ENCODE measurements at regions not wholly inside any gene's neighbourhood (a gene's known extent, or its start where the extent isn't known, plus 50 kb on each side); places are given as distances from the start of the nearest gene placed in this dataset.
A peak's percentile ranks its signal among the peaks of the same experiment; 100 is the strongest.

DNA sequence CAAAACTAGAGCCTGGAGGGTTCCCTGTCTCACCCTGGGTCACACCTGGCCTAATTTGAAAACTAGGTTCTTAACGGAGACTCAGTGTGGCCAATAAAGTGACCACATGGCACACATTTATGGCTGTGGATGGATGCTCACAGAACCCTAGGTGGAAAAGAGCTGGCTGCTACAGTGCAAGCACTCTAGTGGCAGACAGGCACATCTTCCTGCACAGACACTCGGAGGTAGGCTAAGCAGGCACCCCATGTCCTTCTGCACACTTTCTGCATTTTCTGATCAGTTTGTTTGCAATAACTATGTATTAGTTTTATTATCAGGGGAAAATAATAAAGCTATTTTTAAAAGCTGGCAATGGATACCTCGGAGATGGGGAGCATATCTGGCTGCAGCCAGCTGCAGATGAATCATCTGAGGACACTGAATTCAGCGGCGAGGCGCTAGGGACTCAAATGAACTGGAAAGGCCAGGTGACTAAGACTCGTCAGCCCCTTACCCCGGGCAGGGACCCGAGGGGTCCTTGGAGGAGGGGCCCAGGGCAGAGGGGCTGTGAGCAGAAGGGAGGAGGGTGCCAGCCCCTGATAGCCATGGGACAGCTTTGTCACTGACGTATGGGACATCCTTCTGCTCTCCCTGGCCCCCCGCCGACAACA lies 96.2 kb downstream of the OLFM1 start:
- TF ChIP-seq POLR2A (IDR thresholded peaks at IDR 0.05) (no peak), POLR2AphosphoS5 (IDR thresholded peaks at IDR 0.05) (no peak)
- TF ChIP-seq, protein P1, sequence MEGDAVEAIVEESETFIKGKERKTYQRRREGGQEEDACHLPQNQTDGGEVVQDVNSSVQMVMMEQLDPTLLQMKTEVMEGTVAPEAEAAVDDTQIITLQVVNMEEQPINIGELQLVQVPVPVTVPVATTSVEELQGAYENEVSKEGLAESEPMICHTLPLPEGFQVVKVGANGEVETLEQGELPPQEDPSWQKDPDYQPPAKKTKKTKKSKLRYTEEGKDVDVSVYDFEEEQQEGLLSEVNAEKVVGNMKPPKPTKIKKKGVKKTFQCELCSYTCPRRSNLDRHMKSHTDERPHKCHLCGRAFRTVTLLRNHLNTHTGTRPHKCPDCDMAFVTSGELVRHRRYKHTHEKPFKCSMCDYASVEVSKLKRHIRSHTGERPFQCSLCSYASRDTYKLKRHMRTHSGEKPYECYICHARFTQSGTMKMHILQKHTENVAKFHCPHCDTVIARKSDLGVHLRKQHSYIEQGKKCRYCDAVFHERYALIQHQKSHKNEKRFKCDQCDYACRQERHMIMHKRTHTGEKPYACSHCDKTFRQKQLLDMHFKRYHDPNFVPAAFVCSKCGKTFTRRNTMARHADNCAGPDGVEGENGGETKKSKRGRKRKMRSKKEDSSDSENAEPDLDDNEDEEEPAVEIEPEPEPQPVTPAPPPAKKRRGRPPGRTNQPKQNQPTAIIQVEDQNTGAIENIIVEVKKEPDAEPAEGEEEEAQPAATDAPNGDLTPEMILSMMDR (IDR thresholded peaks at IDR 0.05): no peak
- DNase-seq (ENCODE audit: low spot score in 2 of 2): no peak
- H3K27me3 ChIP-seq: peaks cover 0 to 59% of the 10 kb centered on the region in 2 donors
- H3K4me1 ChIP-seq: no peaks in the 10 kb centered on the region
- H3K36me3 ChIP-seq: no peaks in the 10 kb centered on the region
- intact Hi-C loops (cut with DNase I; ENCODE audit: low total_unique reads): no loop called here
- no peak overlapping the region for H3K27ac ChIP-seq
- H3K9me3 ChIP-seq: no peaks in the 10 kb centered on the region
- no peak overlapping the region for H3K4me3 ChIP-seq

DNA sequence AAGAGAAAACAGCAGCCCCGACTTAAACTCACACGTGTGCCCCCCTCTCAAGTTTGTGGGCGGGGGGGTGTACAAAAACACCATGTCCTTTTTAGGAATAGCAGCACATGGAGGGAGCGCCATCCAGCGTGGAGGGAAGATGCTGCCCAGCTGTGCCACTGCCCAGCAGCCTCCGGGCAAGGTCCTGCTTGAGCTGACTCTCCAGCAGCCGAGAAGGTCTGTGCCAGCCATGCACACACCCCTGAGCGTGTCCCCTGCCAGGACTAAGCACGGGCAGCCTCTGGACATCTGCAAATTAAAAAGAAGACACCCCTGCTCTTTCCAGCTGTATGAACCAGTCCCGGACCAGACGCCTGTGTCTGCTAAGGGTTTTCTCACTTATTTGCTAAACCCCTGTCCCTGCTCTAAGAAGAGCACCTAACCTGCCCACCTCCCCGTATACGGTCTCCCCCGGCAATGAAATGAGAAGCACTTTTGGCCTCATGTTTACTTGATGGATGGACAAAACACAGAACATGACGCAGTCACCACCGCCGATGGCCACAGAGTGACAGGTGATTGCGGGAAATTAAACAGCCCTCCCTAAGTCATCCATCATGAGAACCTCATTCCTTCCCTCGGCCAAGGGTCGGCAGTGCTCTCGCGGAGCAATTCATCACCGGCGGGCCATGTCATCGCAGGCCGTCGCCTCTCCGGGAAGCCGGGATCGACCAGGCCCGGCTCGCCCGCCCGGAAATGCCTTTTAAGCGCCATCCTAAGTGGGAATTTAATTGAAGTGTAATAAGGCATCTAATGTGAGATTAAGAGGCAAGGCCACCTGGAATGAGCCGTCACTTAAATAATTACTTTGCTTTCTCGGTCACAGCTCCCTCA lies 96.9 kb downstream of the OLFM1 start:
- Histone ChIP-seq H3K27ac (no peak overlapping the region), H3K36me3 (no peaks in the 10 kb centered on the region), H3K4me1 (no peaks in the 10 kb centered on the region), H3K27me3 (peaks cover 0 to 60% of the 10 kb centered on the region in 2 donors), H3K4me3 (no peak overlapping the region), H3K9me3 (no peaks in the 10 kb centered on the region)
- intact Hi-C loops (cut with DNase I; ENCODE audit: low total_unique reads): no loop called here
- DNase-seq (ENCODE audit: low spot score in 2 of 2): no peak
- TF ChIP-seq POLR2A (IDR thresholded peaks at IDR 0.05): no peak
- no peak for TF ChIP-seq POLR2AphosphoS5 (IDR thresholded peaks at IDR 0.05)
- TF ChIP-seq, protein P1 (IDR thresholded peaks at IDR 0.05): no peak

DNA sequence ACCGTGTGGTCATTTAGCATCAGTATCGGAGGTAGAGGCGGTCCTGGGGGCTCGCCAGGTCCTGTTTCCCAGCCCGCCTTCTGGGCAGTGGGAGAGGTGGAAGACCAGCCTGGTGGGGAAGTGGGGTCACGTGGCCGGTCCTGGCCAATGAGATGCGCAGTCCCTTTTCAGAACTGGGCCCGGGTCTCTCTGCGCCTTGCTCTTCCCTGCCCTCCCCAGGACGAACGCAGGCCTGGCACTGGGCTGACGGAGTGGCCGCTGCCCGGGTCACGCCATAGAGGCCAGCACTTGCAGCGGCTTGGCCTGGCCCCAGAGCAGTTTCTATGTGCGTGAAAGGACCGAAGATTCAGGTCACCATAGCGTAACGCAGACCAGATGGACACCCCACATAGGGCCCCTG lies 97.6 kb downstream of the OLFM1 start:
- H3K27me3 ChIP-seq: peaks cover 0 to 60% of the 10 kb centered on the region in 2 donors
- intact Hi-C loops (cut with DNase I; ENCODE audit: low total_unique reads): no loop called here
- no peak overlapping the region for H3K27ac ChIP-seq
- H3K36me3 ChIP-seq: no peaks in the 10 kb centered on the region
- H3K9me3 ChIP-seq: no peaks in the 10 kb centered on the region
- H3K4me3 ChIP-seq: no peak overlapping the region
- no peaks in the 10 kb centered on the region for H3K4me1 ChIP-seq
- TF ChIP-seq, protein P1 (IDR thresholded peaks at IDR 0.05): no peak
- TF ChIP-seq POLR2AphosphoS5 (IDR thresholded peaks at IDR 0.05): no peak
- no peak for TF ChIP-seq POLR2A (IDR thresholded peaks at IDR 0.05)
- DNase-seq (ENCODE audit: low spot score in 2 of 2): no peak

DNA sequence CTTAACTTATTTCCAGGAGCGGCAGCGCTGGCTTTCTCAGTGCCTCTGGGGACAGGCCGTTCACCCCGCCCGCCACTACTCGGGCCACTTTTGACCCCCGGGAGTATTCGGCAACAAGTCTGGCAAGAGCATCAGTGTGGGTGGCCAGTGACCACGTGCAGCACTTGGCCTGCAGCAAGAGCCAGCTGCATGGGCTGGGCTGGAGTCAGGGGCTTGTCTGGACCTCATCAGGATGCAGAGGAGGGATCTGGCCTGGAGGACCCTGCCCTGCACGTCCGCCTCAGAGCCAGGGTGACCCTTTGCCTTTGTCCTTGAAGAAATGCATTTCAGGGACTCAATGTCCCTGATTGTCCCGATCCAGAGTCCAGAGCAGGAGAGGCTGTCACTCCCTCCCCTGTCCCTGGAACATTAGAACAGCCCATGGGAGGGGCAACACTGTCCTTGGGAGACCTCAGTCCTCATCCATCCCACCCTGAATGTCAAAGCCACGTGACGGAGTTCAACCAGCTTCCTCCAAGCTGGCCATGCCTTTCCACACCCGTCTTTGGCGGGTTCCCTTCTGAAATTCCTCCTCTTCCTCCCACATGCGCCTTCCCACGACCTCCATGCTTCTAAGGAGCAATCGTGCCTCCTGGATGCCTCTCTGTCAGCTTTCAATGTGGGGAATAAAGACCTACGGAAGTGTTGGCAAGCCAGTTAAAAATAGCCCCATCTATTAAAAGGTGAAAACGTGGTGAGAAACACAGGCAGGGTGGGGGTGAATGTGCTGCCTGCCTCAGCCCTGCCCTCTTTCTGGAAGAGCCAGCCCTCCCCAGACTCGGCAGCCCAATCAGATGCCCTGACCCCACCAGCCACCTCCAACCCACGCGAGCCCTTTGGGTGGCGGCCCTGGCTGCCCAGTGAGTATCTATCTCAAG lies 99.0 kb downstream of the OLFM1 start:
- no peak for DNase-seq (ENCODE audit: low spot score in 2 of 2)
- Histone ChIP-seq H3K27ac (no peak overlapping the region), H3K9me3 (no peaks in the 10 kb centered on the region)

More for the DNA sequence above, 99.0 kb downstream of the OLFM1 start:
- peak overlapping the region in 1 of 3 donors; percentile 37 for H3K4me3 ChIP-seq
- no peak for TF ChIP-seq POLR2A (IDR thresholded peaks at IDR 0.05)
- TF ChIP-seq, protein P1 (IDR thresholded peaks at IDR 0.05): no peak
- no peak for TF ChIP-seq POLR2AphosphoS5 (IDR thresholded peaks at IDR 0.05)
- peaks cover 0 to 62% of the 10 kb centered on the region in 2 donors for H3K27me3 ChIP-seq
- no peaks in the 10 kb centered on the region for H3K4me1 ChIP-seq
- intact Hi-C loops (cut with DNase I; ENCODE audit: low total_unique reads): no loop called here
- no peaks in the 10 kb centered on the region for H3K36me3 ChIP-seq

Measured in breast epithelium (tissue), 4 donors.